B cell (primary cell): ENCODE measurements at regions not wholly inside any gene's neighbourhood (a gene's known extent, or its start where the extent isn't known, plus 50 kb on each side); places are given as distances from the start of the nearest gene placed in this dataset.

Experiments
- EZH2 ChIP-seq: IDR thresholded peaks from 2 replicates; pipeline ENCODE4 v1.6.1; 2012; ENCODE audit warnings: borderline replicate concordance, low read depth, mild to moderate bottlenecking, moderate library complexity, low read length; ENCODE audit not compliant: insufficient read depth, poor library complexity, severe bottlenecking
- TF ChIP-seq, protein P1 (sequence below): fragments of 200-600 bp; IDR thresholded peaks from one replicate; pipeline ENCODE4 v1.8.0; 2022; ENCODE audit warnings: antibody characterized with exemption, mild to moderate bottlenecking

DNA sequence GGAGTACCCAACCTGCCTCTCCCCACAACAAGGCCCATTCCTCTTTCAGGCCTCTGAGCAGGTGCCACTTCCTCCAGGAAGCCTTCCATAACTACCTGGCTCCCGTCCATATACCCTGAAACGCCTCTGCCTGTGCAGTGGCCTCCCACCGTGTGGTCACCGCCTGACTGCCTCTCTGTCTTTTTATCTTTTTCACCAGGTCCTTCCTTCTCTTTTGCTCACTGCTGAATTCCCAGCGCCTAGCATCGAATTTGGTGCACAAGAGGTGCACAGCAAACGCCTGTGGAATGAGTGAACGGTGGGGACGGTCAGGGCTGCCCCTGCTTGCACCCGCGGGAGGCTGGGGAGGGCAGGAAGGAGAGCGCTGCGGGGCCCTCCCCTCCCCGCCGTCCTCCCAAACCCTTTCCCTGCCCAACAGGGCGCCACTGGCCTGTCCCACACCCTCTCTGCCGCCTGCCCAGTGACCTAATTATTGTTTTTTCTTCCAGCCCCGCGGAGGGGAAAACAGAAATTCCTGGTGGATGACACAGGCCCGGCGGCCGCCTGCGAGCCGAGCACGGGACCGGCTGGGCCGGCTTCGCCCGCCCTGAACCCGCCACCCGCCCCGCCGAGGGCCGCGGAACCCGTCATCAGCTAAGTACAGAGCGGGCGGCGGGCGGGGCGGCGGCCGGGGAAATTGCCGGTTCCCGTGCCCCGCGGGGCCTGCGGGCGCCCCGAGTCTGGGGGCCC is 140.1 kb downstream of the SMAD6 start:
- no peak for TF ChIP-seq EZH2
- TF ChIP-seq, protein P1, sequence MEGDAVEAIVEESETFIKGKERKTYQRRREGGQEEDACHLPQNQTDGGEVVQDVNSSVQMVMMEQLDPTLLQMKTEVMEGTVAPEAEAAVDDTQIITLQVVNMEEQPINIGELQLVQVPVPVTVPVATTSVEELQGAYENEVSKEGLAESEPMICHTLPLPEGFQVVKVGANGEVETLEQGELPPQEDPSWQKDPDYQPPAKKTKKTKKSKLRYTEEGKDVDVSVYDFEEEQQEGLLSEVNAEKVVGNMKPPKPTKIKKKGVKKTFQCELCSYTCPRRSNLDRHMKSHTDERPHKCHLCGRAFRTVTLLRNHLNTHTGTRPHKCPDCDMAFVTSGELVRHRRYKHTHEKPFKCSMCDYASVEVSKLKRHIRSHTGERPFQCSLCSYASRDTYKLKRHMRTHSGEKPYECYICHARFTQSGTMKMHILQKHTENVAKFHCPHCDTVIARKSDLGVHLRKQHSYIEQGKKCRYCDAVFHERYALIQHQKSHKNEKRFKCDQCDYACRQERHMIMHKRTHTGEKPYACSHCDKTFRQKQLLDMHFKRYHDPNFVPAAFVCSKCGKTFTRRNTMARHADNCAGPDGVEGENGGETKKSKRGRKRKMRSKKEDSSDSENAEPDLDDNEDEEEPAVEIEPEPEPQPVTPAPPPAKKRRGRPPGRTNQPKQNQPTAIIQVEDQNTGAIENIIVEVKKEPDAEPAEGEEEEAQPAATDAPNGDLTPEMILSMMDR, result no peak
